Stimulated activated effector memory CD8-positive, alpha-beta T cell treated with anti-CD3 and anti-CD28 coated beads, Interleukin-12 subunit alpha, Interleukin-12 subunit beta, amount 100 ng/mL, for 72 hours (primary cell): ENCODE measurements at regions not wholly inside any gene's neighbourhood (a gene's known extent, or its start where the extent isn't known, plus 50 kb on each side); places are given as distances from the start of the nearest gene placed in this dataset.
A peak's percentile ranks its signal among the peaks of the same experiment; 100 is the strongest.

Experiments used
- ATAC-seq: fragments of 150-1000 bp; cut with Tn5 transposase; 2 replicates; pipeline ENCODE4 v1.10.0; 2021
- DNase-seq, 2 donors: peaks; one replicate each; pipeline ENCODE4 v3.0.0; 2021 to 2022; ENCODE audit warnings: low spot score in 2 of 2
- H3K27ac Mint-ChIP-seq: one replicate; pipeline ENCODE4 v1.8.0; 2022; ENCODE audit warnings: mild to moderate bottlenecking, mixed read lengths
- H3K36me3 Mint-ChIP-seq: one replicate; pipeline ENCODE4 v1.8.0; 2022; ENCODE audit warnings: mild to moderate bottlenecking, mixed read lengths
- H3K4me1 Mint-ChIP-seq: one replicate; pipeline ENCODE4 v1.8.0; 2022; ENCODE audit warnings: mixed read lengths
- H3K4me3 Mint-ChIP-seq: one replicate; pipeline ENCODE4 v1.8.0; 2022; ENCODE audit warnings: mild to moderate bottlenecking, mixed read lengths
- H3K9me3 Mint-ChIP-seq: one replicate; pipeline ENCODE4 v1.8.0; 2022; ENCODE audit warnings: mixed read lengths

DNA sequence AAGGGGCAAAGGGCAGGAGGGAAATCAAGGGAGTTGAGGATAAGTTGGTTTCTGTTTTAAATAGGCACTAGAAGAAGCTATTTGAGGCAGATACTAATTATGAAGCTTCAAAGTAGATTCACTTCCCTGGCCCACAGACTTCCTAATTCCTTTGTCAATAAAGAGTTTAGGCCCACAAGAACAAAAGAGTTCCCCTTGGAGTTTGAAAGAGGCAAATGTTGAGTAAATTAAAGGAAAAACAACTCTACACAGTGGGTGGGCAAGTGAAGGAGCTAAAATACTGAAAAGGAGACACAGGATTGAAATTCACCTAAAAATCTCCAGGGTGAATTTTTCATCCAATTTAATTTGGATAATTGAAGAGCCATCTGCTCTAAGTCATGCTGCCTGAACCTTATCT, 411.7 kb upstream of the RORA start:
- Mint-ChIP-seq H3K27ac (no peak overlapping the region), H3K4me1 (no peaks in the 10 kb centered on the region), H3K36me3 (no peaks in the 10 kb centered on the region), H3K4me3 (no peak overlapping the region), H3K9me3 (no peaks in the 10 kb centered on the region)
- ATAC-seq (no peak), DNase-seq (no peak)

DNA sequence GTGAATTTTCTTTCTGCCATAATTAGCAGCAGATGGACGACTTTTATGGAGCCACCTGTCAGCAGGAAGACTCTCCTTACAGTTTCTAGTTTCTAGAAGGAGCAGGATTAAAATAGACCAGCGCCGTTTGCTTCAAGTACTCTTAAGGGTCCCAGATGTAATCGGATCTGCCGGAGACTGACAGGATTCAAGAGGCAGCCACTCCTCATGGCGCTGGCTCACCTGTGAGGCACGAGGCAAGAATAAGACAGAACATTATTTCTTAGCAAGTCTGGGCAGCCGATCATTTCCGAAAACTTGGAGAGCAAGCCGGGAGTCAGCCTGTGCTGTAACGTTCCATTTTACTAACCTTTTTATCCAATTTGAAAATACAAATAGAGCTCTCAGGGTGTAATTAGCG, 410.4 kb upstream of the RORA start:
- DNase-seq: no peak
- Mint-ChIP-seq H3K36me3 (no peaks in the 10 kb centered on the region), H3K4me3 (no peak overlapping the region), H3K9me3 (no peaks in the 10 kb centered on the region), H3K4me1 (no peaks in the 10 kb centered on the region), H3K27ac (no peak overlapping the region)
- ATAC-seq: no peak

DNA sequence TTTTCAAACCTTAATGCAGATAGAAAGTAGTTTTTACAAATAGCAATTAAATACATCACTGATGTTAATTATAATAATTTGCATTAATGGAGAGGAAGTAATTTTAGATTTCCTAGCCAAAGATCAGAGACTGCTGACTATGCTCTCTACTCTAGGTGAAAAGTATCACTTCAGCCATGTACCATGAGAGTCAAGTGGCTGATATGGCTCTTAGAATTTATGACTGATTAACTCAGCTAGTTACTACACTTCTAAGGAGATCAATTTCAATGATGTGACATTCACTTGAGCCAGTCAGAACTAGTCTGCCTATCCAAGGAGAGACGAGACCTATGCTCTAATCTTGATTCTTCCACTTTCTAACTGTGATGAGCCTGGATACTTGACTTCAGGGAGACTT, 405.7 kb upstream of the RORA start:
- Mint-ChIP-seq H3K27ac (no peak overlapping the region), H3K4me3 (no peak overlapping the region), H3K4me1 (no peaks in the 10 kb centered on the region), H3K36me3 (no peaks in the 10 kb centered on the region), H3K9me3 (no peaks in the 10 kb centered on the region)
- no peak for DNase-seq
- ATAC-seq: no peak

DNA sequence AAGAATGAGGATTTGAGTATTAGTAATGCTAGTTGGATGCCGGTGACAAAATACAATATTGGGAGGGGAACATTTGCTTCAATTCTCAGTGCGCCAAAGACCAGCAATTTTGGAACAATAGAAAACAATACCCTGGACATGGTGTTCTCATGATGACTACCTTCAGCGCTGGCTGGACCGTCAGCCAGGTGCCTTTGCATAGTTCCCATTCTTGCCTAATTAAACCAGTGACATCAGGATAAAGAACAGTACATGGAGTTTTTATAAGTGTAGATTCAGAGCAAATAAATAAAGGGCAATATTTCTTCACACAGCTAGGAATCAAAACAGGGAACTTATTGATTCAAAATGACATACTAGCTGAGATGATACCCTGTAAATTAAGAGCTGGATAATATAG, 404.8 kb upstream of the RORA start:
- Mint-ChIP-seq H3K4me3 (no peak overlapping the region), H3K27ac (no peak overlapping the region), H3K9me3 (no peaks in the 10 kb centered on the region), H3K4me1 (no peaks in the 10 kb centered on the region), H3K36me3 (no peaks in the 10 kb centered on the region)
- DNase-seq: no peak
- no peak for ATAC-seq

DNA sequence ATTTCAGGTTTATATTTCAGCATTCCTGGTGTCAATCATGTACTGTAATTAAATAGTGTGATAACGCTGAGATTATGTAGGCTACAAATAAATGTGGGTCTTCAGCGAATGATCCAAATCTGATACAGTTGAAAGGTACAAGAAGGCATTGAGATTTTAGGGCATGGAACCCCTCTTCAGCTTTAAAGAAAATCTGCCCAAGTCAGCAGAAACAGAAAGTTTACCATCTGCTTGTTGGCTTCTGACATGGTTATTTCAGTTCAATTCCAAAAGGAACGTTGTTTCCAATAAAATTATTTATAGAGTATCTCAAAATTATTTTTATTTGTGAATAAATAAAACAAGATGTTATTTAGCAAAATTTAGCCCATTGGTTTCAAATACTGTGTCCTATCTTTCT, 400.2 kb upstream of the RORA start:
- DNase-seq (no peak), ATAC-seq (no peak)
- Mint-ChIP-seq H3K4me1 (no peaks in the 10 kb centered on the region), H3K9me3 (no peaks in the 10 kb centered on the region), H3K36me3 (no peaks in the 10 kb centered on the region), H3K27ac (no peak overlapping the region), H3K4me3 (no peak overlapping the region)

DNA sequence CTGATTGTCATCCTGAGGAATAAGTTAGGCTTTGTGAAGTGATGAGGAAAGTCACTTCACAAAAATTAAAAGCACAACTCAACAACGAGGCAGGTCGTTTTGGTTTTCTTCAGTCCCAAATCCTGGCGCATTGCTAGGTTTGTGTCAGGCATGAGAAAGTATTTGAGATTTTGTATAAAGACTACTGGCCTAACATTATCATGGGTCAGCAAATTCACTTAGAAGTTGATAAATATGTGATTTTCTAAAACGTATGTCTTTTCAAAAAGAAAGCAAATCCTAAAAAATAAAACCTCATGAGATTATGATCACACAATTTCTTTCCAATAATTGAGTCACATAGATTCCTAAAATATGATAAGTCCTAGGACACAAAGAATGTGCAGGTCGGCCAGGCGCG, 395.8 kb upstream of the RORA start:
- H3K27ac Mint-ChIP-seq: no peak overlapping the region
- DNase-seq (no peak), ATAC-seq (no peak)
- no peak overlapping the region for H3K4me3 Mint-ChIP-seq
- no peaks in the 10 kb centered on the region for H3K36me3 Mint-ChIP-seq
- H3K9me3 Mint-ChIP-seq: no peaks in the 10 kb centered on the region
- H3K4me1 Mint-ChIP-seq: no peaks in the 10 kb centered on the region

DNA sequence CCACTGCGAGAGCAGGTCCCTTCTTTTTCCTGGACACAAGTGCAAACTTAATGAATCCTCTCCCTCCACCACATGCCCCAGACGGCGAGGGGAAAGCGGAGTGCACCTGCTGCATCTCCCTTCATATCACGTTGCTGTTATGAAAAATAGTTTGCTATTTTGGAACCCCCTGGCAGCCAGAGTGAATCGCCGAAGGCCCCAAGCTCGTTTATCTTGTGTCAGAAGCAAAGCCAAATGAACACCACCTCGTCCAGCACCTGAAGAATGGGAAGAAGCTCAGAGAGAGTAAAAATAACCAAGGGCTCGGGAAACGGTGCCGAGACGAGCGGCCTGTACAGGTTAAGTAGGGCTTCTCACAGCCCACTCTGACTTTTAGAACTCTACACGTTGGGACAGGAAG, 394.6 kb upstream of the RORA start:
- Mint-ChIP-seq H3K36me3 (no peaks in the 10 kb centered on the region), H3K4me1 (no peaks in the 10 kb centered on the region), H3K4me3 (no peak overlapping the region), H3K27ac (no peak overlapping the region), H3K9me3 (no peaks in the 10 kb centered on the region)
- ATAC-seq (no peak), DNase-seq (no peak)

DNA sequence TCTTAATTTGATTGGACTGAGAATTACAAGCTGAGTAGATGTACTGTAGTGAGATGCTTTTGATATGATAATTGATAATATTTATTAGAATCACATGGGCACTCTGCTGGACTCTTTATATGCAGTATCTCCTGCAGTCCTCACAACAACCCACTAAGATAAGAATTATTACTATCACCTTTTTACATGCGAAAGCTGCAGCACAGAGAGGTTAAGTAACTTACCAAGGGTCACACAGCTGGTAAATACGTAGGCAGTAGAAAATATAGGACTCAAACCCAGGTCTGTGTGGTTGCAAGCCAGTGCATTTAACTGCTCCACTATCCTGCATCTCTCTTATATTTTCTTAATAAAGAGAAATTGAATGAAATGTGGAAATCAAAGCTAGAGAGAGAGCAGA, 392.8 kb upstream of the RORA start:
- DNase-seq (no peak), ATAC-seq (no peak)
- H3K9me3 Mint-ChIP-seq: peaks cover 3% of the 10 kb centered on the region
- no peak overlapping the region for H3K4me3 Mint-ChIP-seq
- H3K4me1 Mint-ChIP-seq: no peaks in the 10 kb centered on the region
- H3K36me3 Mint-ChIP-seq: no peaks in the 10 kb centered on the region
- no peak overlapping the region for H3K27ac Mint-ChIP-seq

DNA sequence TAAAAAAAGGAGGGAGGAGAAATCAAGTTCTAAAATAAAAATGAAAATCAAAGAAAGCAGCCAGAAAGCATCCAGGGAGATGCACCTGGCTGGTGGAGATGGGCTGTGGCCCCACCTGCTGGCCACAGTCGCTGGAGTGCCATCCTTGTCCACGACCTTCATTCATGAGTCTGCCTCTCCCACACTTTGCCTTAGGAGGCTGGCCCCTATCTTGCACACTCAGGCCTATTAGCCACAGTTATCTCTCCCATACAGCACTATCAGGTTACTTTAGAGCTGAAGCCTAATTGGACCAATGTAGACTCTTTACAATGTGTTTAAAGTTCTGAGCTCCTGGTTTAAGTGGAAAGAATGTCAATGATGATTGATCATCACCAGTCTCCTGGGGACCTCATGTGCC, 392.0 kb upstream of the RORA start:
- DNase-seq (no peak), ATAC-seq (peak; percentile 55)
- Mint-ChIP-seq H3K4me1 (no peaks in the 10 kb centered on the region), H3K27ac (no peak overlapping the region), H3K4me3 (no peak overlapping the region), H3K9me3 (peaks cover 3% of the 10 kb centered on the region), H3K36me3 (no peaks in the 10 kb centered on the region)

DNA sequence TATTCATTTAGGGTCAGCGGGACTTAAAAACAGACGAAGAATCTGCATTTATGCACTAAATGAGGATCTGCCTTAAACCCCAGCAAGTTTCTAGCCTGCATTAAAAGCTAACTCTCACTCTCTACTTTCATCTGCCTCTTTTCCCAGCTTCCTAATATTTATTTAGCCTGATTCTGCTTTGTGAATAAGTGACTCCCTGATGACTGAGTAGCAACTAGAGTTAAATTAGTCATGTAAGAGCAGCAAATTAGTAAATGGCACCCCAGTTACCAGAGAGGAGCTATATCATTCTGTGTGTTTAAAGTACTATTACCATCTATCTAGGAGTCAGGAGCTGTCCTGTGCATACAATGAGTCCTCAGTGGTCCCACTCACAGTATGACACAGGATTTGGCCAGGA, 391.0 kb upstream of the RORA start:
- no peak for ATAC-seq
- H3K27ac Mint-ChIP-seq: no peak overlapping the region
- H3K9me3 Mint-ChIP-seq: peaks cover 6% of the 10 kb centered on the region
- H3K4me1 Mint-ChIP-seq: no peaks in the 10 kb centered on the region
- no peak for DNase-seq
- no peaks in the 10 kb centered on the region for H3K36me3 Mint-ChIP-seq
- no peak overlapping the region for H3K4me3 Mint-ChIP-seq

DNA sequence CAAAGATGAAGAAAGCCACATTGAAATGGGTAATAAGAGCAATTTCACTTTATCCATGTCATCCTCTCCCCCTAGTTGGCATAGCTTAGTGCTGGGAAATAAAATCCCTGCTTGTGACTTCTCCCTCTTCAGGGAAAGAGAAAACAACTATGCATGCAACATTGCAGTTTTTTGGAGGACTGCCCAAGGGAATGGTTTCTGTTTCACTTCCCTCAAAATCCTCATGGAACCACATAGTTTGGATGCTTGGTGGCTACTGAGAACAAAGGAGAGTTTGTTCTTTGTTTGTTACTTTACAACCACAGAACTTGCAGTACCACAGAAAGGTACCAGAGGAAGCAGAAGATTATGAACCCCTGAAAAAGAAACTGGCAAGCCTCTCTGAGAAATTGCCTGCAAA, 384.6 kb upstream of the RORA start:
- peaks cover 18% of the 10 kb centered on the region for H3K9me3 Mint-ChIP-seq
- DNase-seq (no peak), ATAC-seq (no peak)
- no peak overlapping the region for H3K27ac Mint-ChIP-seq
- no peaks in the 10 kb centered on the region for H3K4me1 Mint-ChIP-seq
- H3K4me3 Mint-ChIP-seq: no peak overlapping the region
- H3K36me3 Mint-ChIP-seq: no peaks in the 10 kb centered on the region

DNA sequence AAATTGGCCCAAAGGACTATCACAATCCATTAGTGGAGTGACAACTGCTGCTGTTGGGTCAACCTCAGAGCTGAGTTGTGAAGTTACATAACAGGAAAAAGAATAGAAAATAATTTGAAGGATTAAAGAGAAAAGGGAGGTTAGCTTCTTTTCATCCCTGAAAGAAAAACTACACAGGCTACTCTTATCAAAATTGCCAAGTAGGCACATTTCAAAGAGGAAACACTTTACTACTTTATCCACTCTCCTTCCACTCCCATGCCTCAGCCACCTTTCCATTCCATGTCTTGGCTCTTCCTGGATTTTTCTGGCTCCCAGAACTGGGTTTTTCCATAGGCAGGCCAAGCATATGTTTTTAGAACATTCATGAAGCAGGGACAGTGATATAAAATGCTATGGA, 384.0 kb upstream of the RORA start:
- H3K36me3 Mint-ChIP-seq: no peaks in the 10 kb centered on the region
- ATAC-seq: no peak
- peaks cover 17% of the 10 kb centered on the region for H3K9me3 Mint-ChIP-seq
- no peak overlapping the region for H3K27ac Mint-ChIP-seq
- no peaks in the 10 kb centered on the region for H3K4me1 Mint-ChIP-seq
- H3K4me3 Mint-ChIP-seq: no peak overlapping the region
- no peak for DNase-seq

DNA sequence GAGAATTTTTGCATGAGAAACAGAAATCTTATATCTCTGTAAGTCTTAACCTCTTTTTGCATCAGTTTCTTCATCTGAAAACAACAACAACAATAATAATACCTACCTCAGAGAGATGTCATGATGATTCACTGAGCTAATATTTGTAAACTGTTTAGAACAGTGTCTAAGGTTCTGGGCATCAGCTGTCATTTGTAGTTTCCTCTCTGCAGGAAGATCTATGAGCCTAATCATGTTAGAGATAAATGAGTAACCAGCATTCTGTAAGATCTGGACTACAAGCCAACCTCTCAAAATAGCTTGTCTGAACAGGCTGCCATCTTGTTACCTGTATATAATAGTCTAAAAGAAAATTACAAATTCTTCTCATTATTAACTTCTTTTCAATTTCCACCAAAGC, 383.0 kb upstream of the RORA start:
- Mint-ChIP-seq H3K4me3 (no peak overlapping the region), H3K4me1 (no peaks in the 10 kb centered on the region), H3K36me3 (no peaks in the 10 kb centered on the region), H3K9me3 (peaks cover 15% of the 10 kb centered on the region), H3K27ac (no peak overlapping the region)
- DNase-seq (no peak), ATAC-seq (no peak)

DNA sequence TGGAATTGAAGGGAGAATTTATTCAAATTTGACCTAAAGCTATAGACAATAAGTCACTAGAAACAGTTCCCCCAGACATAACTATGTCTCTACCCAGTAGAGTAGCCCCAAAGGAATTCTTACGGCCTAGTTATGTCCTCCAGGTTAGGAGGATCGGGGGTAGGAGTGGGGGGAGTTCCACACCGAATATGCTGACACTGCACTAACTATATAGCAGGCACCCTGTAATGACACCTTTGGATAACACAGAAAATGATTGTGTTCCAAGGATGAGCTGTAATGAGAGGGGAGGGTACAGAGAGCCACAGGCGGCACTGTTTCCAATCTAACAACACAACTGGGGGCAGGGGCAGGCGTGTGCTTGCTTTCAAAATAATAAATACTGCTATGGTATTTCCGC, 376.2 kb upstream of the RORA start:
- H3K4me1 Mint-ChIP-seq: no peaks in the 10 kb centered on the region
- H3K27ac Mint-ChIP-seq: no peak overlapping the region
- H3K4me3 Mint-ChIP-seq: no peak overlapping the region
- H3K36me3 Mint-ChIP-seq: no peaks in the 10 kb centered on the region
- no peak for DNase-seq
- no peak for ATAC-seq
- no peaks in the 10 kb centered on the region for H3K9me3 Mint-ChIP-seq

DNA sequence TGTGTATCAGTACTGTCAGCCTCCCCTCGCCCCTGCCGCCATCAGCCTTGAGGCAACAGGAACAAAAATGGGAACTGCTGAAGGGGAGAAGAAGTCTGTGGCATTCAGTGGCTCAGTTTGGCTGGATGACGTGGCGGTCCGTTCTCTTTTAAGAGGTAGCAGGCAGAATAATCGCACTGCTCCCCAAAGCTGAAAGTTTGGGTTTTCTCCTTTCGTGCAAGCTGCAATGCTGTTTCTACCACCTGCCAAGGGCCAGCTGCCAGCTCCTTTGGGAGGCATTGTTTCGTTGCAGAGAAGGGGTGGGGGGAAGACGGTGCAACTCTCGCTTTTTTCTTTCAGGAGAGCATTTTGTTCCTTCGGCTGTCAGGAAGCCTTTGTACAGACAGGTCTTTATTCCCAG, 369.6 kb upstream of the RORA start:
- Mint-ChIP-seq H3K27ac (no peak overlapping the region), H3K36me3 (no peaks in the 10 kb centered on the region), H3K9me3 (no peaks in the 10 kb centered on the region), H3K4me1 (no peaks in the 10 kb centered on the region), H3K4me3 (no peak overlapping the region)
- ATAC-seq (no peak), DNase-seq (no peak)

DNA sequence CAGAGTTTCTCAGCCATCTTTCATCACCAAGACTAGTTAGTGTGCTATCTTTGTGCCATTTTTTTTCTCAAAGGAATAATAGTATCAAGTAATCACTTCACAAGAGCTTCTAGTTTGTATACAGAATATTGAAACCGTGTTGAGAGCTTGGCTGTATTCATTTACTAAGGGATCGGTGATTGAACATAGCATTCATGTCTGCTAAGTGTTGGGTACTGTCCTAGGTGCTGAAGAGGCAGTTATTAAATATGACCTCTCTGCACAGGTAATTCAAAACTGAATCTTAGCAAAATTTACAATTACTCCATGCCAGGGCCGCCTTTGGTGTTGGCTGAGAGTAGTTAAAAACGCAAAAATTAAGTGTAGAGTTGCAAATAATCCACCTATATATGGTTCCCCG, 355.3 kb upstream of the RORA start:
- H3K4me1 Mint-ChIP-seq: no peaks in the 10 kb centered on the region
- no peak for ATAC-seq

DNA sequence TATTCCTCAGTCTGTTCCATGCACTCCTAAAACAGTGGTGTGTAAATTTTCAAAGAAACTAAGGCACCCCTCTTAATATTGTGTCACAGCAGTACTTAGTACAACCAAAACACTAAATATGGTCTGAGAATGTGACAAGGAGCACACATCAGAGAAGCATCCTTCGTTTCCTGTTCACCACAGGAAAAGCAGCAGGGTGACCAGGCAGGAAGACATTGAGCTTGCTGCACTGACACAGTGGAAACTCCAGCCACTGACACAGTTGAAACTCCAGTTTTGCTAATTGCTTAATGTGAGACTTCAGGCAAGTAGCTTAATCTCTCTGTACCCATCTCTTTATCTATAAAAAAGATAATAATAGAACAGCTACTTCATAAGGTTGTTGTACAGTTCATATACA, 353.0 kb upstream of the RORA start:
- H3K4me1 Mint-ChIP-seq: no peaks in the 10 kb centered on the region

More for the DNA sequence above, 355.3 kb upstream of the RORA start:
- Mint-ChIP-seq H3K27ac (no peak overlapping the region), H3K9me3 (peaks cover 3% of the 10 kb centered on the region), H3K36me3 (no peaks in the 10 kb centered on the region), H3K4me3 (no peak overlapping the region)
- DNase-seq: no peak

More for the DNA sequence above, 353.0 kb upstream of the RORA start:
- DNase-seq (no peak), ATAC-seq (no peak)
- H3K36me3 Mint-ChIP-seq: no peaks in the 10 kb centered on the region
- H3K4me3 Mint-ChIP-seq: no peak overlapping the region
- no peak overlapping the region for H3K27ac Mint-ChIP-seq
- peaks cover 3% of the 10 kb centered on the region for H3K9me3 Mint-ChIP-seq
